ENCODE measurements at regions not wholly inside any gene's neighbourhood (a gene's known extent, or its start where the extent isn't known, plus 50 kb on each side); places are given as distances from the start of the nearest gene placed in this dataset.

DNA sequence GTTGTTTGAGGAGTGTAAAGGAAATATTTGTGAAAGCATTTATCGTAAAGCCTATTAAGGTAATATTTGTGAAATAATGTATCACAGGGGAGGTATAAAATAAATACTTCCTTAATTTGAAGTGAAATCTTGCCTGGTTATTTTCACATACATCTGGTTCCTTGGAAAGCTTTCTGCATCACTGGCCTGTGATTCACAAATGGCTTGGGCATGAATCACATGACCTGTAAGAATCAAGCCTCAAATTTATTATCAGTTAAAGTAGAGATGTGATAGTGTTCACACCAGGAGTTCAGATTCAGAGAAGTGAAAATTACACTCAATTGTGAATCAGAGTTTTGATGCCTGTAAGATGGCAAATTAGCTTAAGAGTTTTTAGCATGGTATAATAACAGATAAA lies 1911.4 kb downstream of the STIM2 start:
- TF ChIP-seq POLR2A (IDR thresholded peaks at IDR 0.05), result no peak
- no peak for TF ChIP-seq POLR2AphosphoS5 (IDR thresholded peaks at IDR 0.05)
- TF ChIP-seq, protein P1, sequence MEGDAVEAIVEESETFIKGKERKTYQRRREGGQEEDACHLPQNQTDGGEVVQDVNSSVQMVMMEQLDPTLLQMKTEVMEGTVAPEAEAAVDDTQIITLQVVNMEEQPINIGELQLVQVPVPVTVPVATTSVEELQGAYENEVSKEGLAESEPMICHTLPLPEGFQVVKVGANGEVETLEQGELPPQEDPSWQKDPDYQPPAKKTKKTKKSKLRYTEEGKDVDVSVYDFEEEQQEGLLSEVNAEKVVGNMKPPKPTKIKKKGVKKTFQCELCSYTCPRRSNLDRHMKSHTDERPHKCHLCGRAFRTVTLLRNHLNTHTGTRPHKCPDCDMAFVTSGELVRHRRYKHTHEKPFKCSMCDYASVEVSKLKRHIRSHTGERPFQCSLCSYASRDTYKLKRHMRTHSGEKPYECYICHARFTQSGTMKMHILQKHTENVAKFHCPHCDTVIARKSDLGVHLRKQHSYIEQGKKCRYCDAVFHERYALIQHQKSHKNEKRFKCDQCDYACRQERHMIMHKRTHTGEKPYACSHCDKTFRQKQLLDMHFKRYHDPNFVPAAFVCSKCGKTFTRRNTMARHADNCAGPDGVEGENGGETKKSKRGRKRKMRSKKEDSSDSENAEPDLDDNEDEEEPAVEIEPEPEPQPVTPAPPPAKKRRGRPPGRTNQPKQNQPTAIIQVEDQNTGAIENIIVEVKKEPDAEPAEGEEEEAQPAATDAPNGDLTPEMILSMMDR (IDR thresholded peaks at IDR 0.05), result no peak
- H3K27me3 ChIP-seq, result no peaks in the 10 kb centered on the region
- intact Hi-C loops (cut with DNase I; ENCODE audit: low total_unique reads), result no loop called here
- no peaks in the 10 kb centered on the region for H3K9me3 ChIP-seq
- no peaks in the 10 kb centered on the region for H3K4me1 ChIP-seq
- no peak for DNase-seq (ENCODE audit: low spot score in 2 of 2)
- no peaks in the 10 kb centered on the region for H3K36me3 ChIP-seq
- H3K4me3 ChIP-seq, result no peak overlapping the region
- no peak overlapping the region for H3K27ac ChIP-seq

DNA sequence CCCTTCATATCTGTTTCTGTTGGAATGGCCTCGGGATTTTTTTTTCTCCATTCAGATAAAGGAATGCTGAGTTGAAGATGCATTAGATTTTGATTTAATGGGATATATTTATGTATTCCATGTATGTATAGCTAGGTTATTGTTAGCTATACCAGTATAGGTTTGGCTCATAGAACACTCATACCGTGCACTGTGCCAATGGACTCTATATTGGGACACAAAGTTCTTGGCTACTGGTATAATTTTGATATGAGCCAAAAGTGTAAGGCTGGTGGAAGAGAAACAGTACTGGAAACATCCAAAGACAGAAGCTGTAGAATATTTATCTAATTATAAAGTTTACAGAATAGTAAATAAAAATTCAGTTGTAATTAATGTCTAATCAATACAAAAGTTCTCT lies 1912.1 kb downstream of the STIM2 start:
- H3K9me3 ChIP-seq, result no peaks in the 10 kb centered on the region
- TF ChIP-seq, protein P1 (IDR thresholded peaks at IDR 0.05), result no peak
- TF ChIP-seq POLR2A (IDR thresholded peaks at IDR 0.05) (no peak), POLR2AphosphoS5 (IDR thresholded peaks at IDR 0.05) (no peak)
- intact Hi-C loops (cut with DNase I; ENCODE audit: low total_unique reads), result no loop called here
- H3K27me3 ChIP-seq, result no peaks in the 10 kb centered on the region
- DNase-seq (ENCODE audit: low spot score in 2 of 2), result no peak
- no peaks in the 10 kb centered on the region for H3K36me3 ChIP-seq
- no peak overlapping the region for H3K4me3 ChIP-seq
- H3K27ac ChIP-seq, result no peak overlapping the region
- H3K4me1 ChIP-seq, result no peaks in the 10 kb centered on the region

DNA sequence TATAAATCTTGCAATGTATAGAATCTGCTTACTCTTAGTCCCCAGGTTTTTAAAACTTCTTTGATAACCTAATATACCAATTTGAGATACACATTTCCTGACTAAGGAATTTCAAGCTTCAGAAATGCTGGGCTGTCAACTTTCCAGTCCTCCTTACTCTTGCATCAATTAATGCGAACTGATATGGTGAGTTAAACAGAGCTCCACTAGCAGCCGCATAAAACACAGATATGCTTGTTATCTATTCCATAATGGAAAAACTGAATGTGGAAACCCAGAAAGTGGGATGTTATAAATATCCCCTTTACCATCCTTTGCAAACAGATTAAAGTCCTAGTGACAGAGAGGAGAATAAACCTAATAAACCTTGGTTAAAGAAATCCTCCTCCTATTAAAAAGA lies 1913.7 kb downstream of the STIM2 start:
- no peak for DNase-seq (ENCODE audit: low spot score in 2 of 2)
- intact Hi-C loops (cut with DNase I; ENCODE audit: low total_unique reads), result no loop called here
- H3K4me1 ChIP-seq, result no peaks in the 10 kb centered on the region
- no peak overlapping the region for H3K27ac ChIP-seq
- no peaks in the 10 kb centered on the region for H3K36me3 ChIP-seq
- H3K4me3 ChIP-seq, result no peak overlapping the region
- no peaks in the 10 kb centered on the region for H3K27me3 ChIP-seq
- H3K9me3 ChIP-seq, result no peaks in the 10 kb centered on the region
- TF ChIP-seq POLR2AphosphoS5 (IDR thresholded peaks at IDR 0.05), result no peak
- no peak for TF ChIP-seq POLR2A (IDR thresholded peaks at IDR 0.05)
- TF ChIP-seq, protein P1 (IDR thresholded peaks at IDR 0.05), result no peak

DNA sequence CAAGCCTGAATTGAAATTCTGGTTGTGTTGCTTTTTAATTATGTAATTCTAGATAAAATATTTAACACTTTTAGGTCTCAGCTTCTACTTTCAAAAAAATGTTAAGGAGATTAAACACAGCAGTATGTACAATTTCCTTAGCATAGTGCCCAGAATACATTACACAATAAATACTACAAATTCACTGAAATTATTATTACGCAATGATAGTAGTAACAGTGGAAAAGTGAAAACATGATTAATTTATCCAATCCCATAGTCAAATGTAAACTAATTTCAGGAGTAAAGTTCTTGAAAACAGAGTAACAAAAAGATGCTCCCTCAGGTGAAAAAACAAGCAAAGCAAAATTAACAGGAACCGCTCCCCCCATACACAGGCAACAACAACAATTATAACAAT lies 1915.4 kb downstream of the STIM2 start:
- Histone ChIP-seq H3K27me3 (no peaks in the 10 kb centered on the region), H3K4me3 (no peak overlapping the region), H3K4me1 (no peaks in the 10 kb centered on the region), H3K27ac (no peak overlapping the region), H3K9me3 (no peaks in the 10 kb centered on the region), H3K36me3 (no peaks in the 10 kb centered on the region)
- DNase-seq (ENCODE audit: low spot score in 2 of 2), result no peak
- TF ChIP-seq POLR2A (IDR thresholded peaks at IDR 0.05) (no peak), POLR2AphosphoS5 (IDR thresholded peaks at IDR 0.05) (no peak)
- TF ChIP-seq, protein P1 (IDR thresholded peaks at IDR 0.05), result no peak
- intact Hi-C loops (cut with DNase I; ENCODE audit: low total_unique reads), result no loop called here

DNA sequence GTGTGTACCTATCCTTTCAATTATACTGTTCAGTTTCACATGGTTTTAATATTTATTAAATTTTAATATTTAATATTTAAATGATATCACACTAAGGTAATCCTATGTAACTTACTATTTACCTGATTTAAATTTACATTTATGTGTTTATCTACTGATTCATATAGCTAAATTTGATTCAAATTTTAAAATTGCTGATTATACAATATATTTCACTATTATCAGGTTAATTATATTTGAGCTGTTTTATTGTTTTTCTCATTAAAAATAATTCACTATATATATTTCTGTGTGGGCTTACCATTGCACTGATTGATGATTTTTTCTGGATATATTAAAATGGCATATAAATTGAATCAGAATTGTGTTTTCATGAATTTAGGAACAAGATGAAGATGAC lies 1923.5 kb downstream of the STIM2 start:
- TF ChIP-seq POLR2AphosphoS5 (IDR thresholded peaks at IDR 0.05), result no peak
- H3K36me3 ChIP-seq, result peaks cover 3% of the 10 kb centered on the region
- H3K9me3 ChIP-seq, result no peaks in the 10 kb centered on the region
- intact Hi-C loops (cut with DNase I; ENCODE audit: low total_unique reads), result no loop called here
- no peaks in the 10 kb centered on the region for H3K4me1 ChIP-seq
- H3K27me3 ChIP-seq, result no peaks in the 10 kb centered on the region
- H3K27ac ChIP-seq, result no peak overlapping the region
- DNase-seq (ENCODE audit: low spot score in 2 of 2), result no peak
- H3K4me3 ChIP-seq, result no peak overlapping the region

DNA sequence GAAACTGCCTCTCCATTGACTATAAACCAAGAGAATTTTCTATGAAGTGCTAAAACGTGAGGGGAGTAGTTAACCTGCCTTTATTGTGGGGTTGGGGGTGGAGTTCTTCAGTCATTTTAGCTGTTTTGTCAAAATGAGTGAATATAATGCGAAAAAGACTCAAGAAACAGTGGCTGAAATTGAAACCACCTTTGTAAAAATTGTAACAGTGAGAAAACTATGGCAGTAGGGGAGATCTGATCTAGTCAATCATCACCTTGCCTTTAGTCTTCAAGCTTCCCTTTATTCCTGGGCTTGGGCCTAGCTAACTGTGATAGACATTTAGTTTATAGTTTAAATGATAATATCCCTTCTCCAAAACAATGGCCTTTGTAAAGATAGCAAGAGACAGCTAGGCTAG lies 1927.3 kb downstream of the STIM2 start:
- no peak for DNase-seq (ENCODE audit: low spot score in 2 of 2)
- H3K4me3 ChIP-seq, result no peak overlapping the region
- no peaks in the 10 kb centered on the region for H3K27me3 ChIP-seq
- no peaks in the 10 kb centered on the region for H3K4me1 ChIP-seq
- no peak overlapping the region for H3K27ac ChIP-seq
- no peak for TF ChIP-seq POLR2AphosphoS5 (IDR thresholded peaks at IDR 0.05)
- TF ChIP-seq POLR2A (IDR thresholded peaks at IDR 0.05), result no peak
- TF ChIP-seq, protein P1 (IDR thresholded peaks at IDR 0.05), result no peak
- peaks cover 3% of the 10 kb centered on the region for H3K36me3 ChIP-seq
- intact Hi-C loops (cut with DNase I; ENCODE audit: low total_unique reads), result no loop called here
- no peaks in the 10 kb centered on the region for H3K9me3 ChIP-seq
